B cell (primary cell): ENCODE measurements at regions not wholly inside any gene's neighbourhood (a gene's known extent, or its start where the extent isn't known, plus 50 kb on each side); places are given as distances from the start of the nearest gene placed in this dataset.

ENCODE experiments used
- EZH2 ChIP-seq: IDR thresholded peaks from 2 replicates; pipeline ENCODE4 v1.6.1; 2012; ENCODE audit warnings: borderline replicate concordance, low read depth, mild to moderate bottlenecking, moderate library complexity, low read length; ENCODE audit not compliant: insufficient read depth, poor library complexity, severe bottlenecking
- TF ChIP-seq, protein P1 (sequence below): fragments of 200-600 bp; IDR thresholded peaks from one replicate; pipeline ENCODE4 v1.8.0; 2022; ENCODE audit warnings: antibody characterized with exemption, mild to moderate bottlenecking

DNA sequence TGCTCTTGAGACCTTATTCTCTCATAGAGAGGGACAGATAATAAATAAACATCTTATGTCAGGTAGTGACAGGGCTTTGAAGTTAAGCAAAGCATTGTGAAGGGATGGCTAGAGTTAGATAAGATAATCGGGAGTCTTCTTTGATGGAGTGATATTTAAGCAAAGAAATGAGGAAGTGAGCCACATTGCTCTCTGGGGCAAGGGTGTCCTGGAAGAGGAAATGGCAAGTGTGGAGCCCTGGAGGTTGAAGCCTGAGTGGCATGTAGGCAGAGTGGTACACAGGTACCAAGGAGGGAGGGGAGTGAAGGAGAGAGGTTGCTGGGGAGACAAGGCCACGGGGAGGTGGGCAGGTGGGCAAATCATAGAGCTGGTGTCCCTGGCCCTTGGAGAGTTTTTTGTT lies 110.2 kb downstream of the CTAGE1 start:
- TF ChIP-seq, protein P1, sequence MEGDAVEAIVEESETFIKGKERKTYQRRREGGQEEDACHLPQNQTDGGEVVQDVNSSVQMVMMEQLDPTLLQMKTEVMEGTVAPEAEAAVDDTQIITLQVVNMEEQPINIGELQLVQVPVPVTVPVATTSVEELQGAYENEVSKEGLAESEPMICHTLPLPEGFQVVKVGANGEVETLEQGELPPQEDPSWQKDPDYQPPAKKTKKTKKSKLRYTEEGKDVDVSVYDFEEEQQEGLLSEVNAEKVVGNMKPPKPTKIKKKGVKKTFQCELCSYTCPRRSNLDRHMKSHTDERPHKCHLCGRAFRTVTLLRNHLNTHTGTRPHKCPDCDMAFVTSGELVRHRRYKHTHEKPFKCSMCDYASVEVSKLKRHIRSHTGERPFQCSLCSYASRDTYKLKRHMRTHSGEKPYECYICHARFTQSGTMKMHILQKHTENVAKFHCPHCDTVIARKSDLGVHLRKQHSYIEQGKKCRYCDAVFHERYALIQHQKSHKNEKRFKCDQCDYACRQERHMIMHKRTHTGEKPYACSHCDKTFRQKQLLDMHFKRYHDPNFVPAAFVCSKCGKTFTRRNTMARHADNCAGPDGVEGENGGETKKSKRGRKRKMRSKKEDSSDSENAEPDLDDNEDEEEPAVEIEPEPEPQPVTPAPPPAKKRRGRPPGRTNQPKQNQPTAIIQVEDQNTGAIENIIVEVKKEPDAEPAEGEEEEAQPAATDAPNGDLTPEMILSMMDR, result no peak
- no peak for TF ChIP-seq EZH2
